Naive thymus-derived CD8-positive, alpha-beta T cell (primary cell): ENCODE measurements at regions not wholly inside any gene's neighbourhood (a gene's known extent, or its start where the extent isn't known, plus 50 kb on each side); places are given as distances from the start of the nearest gene placed in this dataset.

Source experiments
- ATAC-seq, 2 donors: fragments of 150-1000 bp; cut with Tn5 transposase in 1 of 2; sonication (Bioruptor Pico), chemical (Tn5 transposase) in 1 of 2; 1 replicate in 1 of 2; 2 replicates in 1 of 2; pipeline ENCODE4 v1.10.0; 2021; ENCODE audit warnings: mild to moderate bottlenecking in 2 of 2, moderate library complexity in 2 of 2
- POLR2A ChIA-PET: fragments of 350-600 bp; sonication (Branson Sonifier 250); formaldehyde crosslinking; loops from one replicate; lab custom pipeline; 2021; ENCODE audit warnings: antibody characterized with exemption; lab: Charles Lee
- DNase-seq, 10 donors: peaks; one replicate each; pipeline versions ENCODE4 v3.0.0 to v3.0.0-alpha.2; 2020 to 2022
- H3K27ac Mint-ChIP-seq, 10 donors: one replicate each; pipeline ENCODE4 v1.8.0; 2020 to 2022; ENCODE audit warnings: mild to moderate bottlenecking in 10 of 10, mixed read lengths in 10 of 10, moderate library complexity in 4 of 10, inconsistent platforms in 1 of 10
- H3K27me3 Mint-ChIP-seq, 5 donors: one replicate each; pipeline ENCODE4 v1.8.0; 2021 to 2022; ENCODE audit warnings: mixed read lengths in 5 of 5
- H3K36me3 Mint-ChIP-seq, 3 donors: one replicate each; pipeline ENCODE4 v1.8.0; 2020 to 2022; ENCODE audit warnings: mixed read lengths in 3 of 3, mild to moderate bottlenecking in 2 of 3, inconsistent platforms in 1 of 3
- H3K4me1 Mint-ChIP-seq, 4 donors: one replicate each; pipeline ENCODE4 v1.8.0; 2021 to 2022; ENCODE audit warnings: mixed read lengths in 4 of 4
- H3K4me3 Mint-ChIP-seq, 10 donors: one replicate each; pipeline ENCODE4 v1.8.0; 2020 to 2022; ENCODE audit warnings: mild to moderate bottlenecking in 10 of 10, mixed read lengths in 10 of 10, moderate library complexity in 6 of 10, inconsistent platforms in 1 of 10
- H3K9me3 Mint-ChIP-seq, 9 donors: one replicate each; pipeline ENCODE4 v1.8.0; 2020 to 2022; ENCODE audit warnings: mixed read lengths in 9 of 9, mild to moderate bottlenecking in 3 of 9, inconsistent platforms in 1 of 9, moderate library complexity in 1 of 9

DNA sequence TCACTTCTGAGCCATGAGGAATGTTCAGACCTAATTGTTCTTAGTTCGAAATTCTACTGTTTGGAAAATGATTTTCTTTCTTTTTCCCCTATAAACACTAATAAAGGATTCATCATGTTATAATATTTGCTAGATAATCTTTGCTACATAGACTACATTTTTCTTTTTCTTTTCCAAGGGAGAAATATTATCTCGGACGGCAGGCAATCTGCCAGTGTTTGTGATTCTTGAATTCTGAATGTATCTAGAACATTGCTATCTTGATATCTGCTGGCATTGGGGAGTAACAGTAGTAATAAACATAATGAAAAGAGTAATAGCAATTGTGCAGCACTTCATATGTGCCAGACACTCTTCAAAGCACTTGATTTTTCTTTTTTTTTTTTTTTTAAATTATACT lies 107.7 kb upstream of the ZNF32 start:
- no peaks in the 10 kb centered on the region for H3K9me3 Mint-ChIP-seq
- H3K27ac Mint-ChIP-seq, result no peak overlapping the region
- no peak for DNase-seq
- H3K27me3 Mint-ChIP-seq, result no peaks in the 10 kb centered on the region
- ATAC-seq, result no peak
- no peak overlapping the region for H3K4me3 Mint-ChIP-seq
- POLR2A ChIA-PET, result no interaction called here
- no peaks in the 10 kb centered on the region for H3K4me1 Mint-ChIP-seq
- no peaks in the 10 kb centered on the region for H3K36me3 Mint-ChIP-seq

DNA sequence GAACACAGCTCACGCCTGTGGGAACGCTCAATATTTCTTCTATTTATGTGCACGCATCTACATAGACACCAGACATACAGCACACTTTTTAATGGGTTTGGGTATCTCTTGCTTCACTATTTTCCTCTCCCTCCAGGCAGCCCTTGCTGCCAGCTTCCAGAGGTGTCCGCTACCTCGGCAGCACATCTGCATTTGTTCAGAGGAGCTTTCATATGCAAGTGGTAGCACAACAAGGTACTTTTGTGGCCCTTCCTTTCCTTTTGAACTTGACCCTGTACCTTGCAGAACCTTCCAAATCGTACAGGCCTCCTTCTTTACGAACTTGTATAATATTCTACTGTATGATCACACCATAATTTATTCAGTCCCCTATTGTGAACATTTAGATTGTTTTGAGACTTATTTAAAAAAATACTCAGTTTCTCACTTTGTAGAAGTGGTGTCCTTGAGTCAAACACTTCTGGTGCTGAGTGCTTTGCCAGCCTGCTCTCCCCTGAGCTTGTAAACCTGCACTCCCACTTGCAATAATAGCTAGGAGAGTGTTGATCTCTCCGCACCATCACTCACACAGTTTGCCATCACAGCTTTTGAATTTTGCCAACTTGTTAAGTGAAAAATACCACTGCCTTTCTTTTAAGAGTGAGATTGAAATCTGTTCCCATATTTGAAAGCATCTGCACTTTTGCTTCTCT lies 106.0 kb upstream of the ZNF32 start:
- Mint-ChIP-seq H3K27me3 (no peaks in the 10 kb centered on the region), H3K27ac (no peak overlapping the region), H3K4me1 (no peaks in the 10 kb centered on the region), H3K4me3 (no peak overlapping the region), H3K36me3 (no peaks in the 10 kb centered on the region), H3K9me3 (no peaks in the 10 kb centered on the region)
- DNase-seq (no peak), ATAC-seq (no peak)
- POLR2A ChIA-PET, result interaction anchor here (0.7 kb wide), 1 partner anchor 24 kb away, joined by 4 read pairs; no protein-coding TSS in a partner anchor

DNA sequence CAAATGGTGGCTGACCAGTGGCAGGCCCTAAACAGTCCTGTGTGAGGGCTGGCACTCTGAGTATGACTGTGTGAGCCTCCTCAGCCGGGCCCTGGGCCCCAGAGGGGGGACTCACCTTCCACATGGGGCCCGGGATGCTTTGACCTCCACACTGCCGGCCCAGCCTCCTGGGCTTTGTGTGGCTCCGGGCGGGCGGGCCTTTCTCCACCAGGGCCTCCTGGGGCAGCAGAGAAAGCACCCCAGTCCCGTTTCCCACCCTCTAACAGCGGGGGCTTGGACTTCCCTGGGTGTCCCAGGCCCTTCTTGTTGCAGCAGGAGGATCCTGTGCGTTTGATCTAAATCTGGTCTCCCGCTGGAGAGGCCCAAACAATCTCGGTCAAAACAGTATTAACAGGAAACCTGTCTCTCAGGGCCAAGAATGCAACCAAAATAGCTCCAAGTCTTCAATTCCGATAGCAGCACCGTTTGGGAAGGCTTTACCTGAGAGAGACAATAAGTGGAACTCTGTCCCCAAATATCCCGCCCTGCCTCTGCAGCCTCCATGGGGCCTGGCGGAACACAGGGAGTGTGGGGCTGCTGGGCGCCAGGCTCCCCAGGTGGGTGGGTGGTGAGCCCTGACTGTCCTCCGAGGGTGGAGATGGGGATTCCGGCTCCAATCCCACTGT lies 104.8 kb upstream of the ZNF32 start:
- Mint-ChIP-seq H3K27ac (no peak overlapping the region), H3K4me3 (no peak overlapping the region), H3K27me3 (no peaks in the 10 kb centered on the region), H3K4me1 (no peaks in the 10 kb centered on the region), H3K36me3 (no peaks in the 10 kb centered on the region), H3K9me3 (no peaks in the 10 kb centered on the region)
- ATAC-seq (no peak), DNase-seq (no peak)
- POLR2A ChIA-PET, result interaction anchor here (0.7 kb wide), 1 partner anchor 23 kb away, joined by 4 read pairs; no protein-coding TSS in a partner anchor

DNA sequence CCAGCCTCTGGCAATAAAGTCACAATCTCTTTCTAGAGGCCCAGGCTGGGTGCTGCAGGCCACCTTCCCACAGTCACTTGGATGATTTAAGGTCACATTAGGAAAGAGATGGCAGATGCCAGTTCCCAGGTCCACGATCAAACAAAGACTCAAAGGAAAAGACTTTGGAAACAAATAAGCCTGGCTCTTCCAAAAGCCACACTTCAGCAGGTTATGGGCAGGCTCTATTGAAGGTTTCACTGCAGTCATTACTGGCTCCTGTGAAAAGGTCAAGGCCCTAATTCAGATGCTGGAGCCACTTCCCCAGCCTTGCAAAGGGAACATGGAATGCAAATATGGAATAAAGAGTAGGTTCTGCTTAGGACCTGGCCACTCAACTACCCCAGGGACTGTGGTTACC lies 104.0 kb upstream of the ZNF32 start:
- Mint-ChIP-seq H3K36me3 (no peaks in the 10 kb centered on the region), H3K4me1 (no peaks in the 10 kb centered on the region), H3K4me3 (no peak overlapping the region), H3K27ac (no peak overlapping the region), H3K27me3 (no peaks in the 10 kb centered on the region), H3K9me3 (no peaks in the 10 kb centered on the region)
- ATAC-seq, result no peak
- no peak for DNase-seq
- POLR2A ChIA-PET, result no interaction called here

DNA sequence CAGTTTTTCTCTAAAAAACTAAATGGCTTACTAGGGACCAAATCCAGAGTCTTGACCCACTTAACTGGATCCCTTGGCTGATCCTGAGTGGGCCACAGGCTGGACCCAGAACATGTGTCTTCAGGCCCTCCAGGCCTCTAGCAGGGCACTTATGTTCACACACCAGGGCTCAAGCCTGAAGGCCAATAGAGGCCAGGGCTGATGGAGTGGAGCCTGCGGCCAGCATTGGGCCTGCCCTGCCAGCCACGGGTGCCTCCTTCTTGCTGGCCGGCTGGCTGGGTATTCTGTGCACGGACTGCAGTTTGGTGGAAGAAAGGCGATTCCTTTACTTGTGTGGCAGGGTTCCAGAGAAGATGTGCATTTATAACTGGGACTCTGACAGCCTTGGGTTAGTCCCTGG lies 103.0 kb upstream of the ZNF32 start:
- H3K9me3 Mint-ChIP-seq, result no peaks in the 10 kb centered on the region
- ATAC-seq, result no peak
- DNase-seq, result no peak
- peaks cover 0 to 1% (median 0%) of the 10 kb centered on the region in 5 donors for H3K27me3 Mint-ChIP-seq
- no peak overlapping the region for H3K27ac Mint-ChIP-seq
- no peaks in the 10 kb centered on the region for H3K36me3 Mint-ChIP-seq
- POLR2A ChIA-PET, result no interaction called here
- no peak overlapping the region for H3K4me3 Mint-ChIP-seq
- H3K4me1 Mint-ChIP-seq, result no peaks in the 10 kb centered on the region

DNA sequence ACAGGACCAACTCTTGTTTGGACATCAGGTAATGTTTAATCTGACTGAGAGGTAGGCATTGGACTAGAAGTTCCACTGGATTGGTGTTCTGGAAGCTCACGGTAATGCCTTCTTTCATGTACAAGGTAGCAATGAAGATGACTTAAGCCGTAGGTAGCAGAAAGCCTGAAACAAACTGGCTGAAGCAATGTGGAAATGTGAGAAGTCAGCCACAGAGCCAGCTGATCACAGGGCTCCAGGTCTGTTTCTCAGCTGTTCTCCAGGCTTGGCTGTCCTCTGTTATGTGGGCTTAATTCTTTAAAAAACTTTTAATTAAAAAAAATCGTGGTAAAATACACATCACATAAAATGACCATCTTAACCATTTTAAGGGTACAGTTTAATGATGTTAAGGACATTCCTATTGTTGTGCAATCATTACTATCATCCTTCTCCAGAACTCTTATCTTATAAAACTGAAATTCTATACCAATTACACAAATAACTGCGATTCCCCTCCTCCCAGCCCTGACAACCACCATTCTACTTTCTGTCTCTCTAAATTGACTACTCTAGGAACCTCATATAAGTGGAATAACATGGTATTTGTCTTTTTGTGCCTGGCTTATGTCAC lies 101.4 kb upstream of the ZNF32 start:
- peaks cover 0 to 1% (median 0%) of the 10 kb centered on the region in 5 donors for H3K27me3 Mint-ChIP-seq
- no peaks in the 10 kb centered on the region for H3K4me1 Mint-ChIP-seq
- ATAC-seq, result no peak
- no peak for DNase-seq
- H3K27ac Mint-ChIP-seq, result no peak overlapping the region
- no peaks in the 10 kb centered on the region for H3K36me3 Mint-ChIP-seq
- H3K9me3 Mint-ChIP-seq, result no peaks in the 10 kb centered on the region
- H3K4me3 Mint-ChIP-seq, result no peak overlapping the region
- POLR2A ChIA-PET, result no interaction called here

DNA sequence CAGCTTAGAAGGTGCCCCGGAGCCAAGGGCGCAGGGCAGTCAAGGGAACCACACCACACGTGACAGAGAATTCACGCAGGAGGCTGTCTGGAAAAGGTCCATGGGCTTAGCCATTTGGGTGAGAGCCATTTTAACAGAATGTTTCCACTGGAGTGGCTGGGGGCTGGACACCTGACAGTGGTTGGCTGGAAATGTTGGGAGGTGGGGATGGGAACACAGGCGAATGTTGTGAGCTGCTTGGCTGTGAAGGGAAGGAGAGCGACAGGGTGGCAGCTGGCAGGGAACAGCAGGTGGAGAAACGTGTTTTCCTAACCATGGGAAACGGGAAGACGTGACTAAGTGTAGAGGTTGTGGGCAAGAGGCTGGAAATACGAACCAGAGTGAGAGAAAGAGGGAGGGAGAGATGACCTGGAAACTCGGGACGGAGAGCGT lies 100.5 kb upstream of the ZNF32 start:
- no peaks in the 10 kb centered on the region for H3K36me3 Mint-ChIP-seq
- POLR2A ChIA-PET, result no interaction called here
- no peak overlapping the region for H3K4me3 Mint-ChIP-seq

DNA sequence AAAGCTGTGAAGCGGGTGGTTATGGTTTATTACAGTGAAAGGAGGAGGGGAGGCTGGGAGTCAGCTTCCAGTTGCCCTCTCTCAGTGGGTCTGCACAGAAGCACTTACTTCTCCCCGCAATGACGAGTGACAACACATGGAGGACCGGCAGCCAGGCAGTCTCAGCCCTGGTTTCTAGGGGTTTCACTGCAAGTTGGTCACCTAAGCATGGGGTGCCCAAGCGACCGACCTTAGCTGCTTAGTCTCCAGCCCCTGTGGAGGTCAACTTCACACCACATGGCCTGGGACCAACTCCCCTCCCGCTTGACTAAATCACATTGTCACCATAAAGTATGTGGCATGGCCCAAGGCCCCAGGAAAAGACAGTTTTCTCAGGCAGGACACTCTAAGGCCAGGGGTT lies 99.9 kb upstream of the ZNF32 start:
- no peak for ATAC-seq
- Mint-ChIP-seq H3K36me3 (no peaks in the 10 kb centered on the region), H3K4me3 (no peak overlapping the region), H3K9me3 (no peaks in the 10 kb centered on the region), H3K27me3 (peaks cover 0 to 1% (median 0%) of the 10 kb centered on the region in 5 donors), H3K4me1 (no peaks in the 10 kb centered on the region), H3K27ac (no peak overlapping the region)
- POLR2A ChIA-PET, result no interaction called here
- DNase-seq, result no peak

More for the DNA sequence above, 100.5 kb upstream of the ZNF32 start:
- H3K4me1 Mint-ChIP-seq, result no peaks in the 10 kb centered on the region
- H3K27me3 Mint-ChIP-seq, result peaks cover 0 to 1% (median 0%) of the 10 kb centered on the region in 5 donors
- H3K27ac Mint-ChIP-seq, result no peak overlapping the region
- H3K9me3 Mint-ChIP-seq, result no peaks in the 10 kb centered on the region
- no peak for ATAC-seq
- no peak for DNase-seq

DNA sequence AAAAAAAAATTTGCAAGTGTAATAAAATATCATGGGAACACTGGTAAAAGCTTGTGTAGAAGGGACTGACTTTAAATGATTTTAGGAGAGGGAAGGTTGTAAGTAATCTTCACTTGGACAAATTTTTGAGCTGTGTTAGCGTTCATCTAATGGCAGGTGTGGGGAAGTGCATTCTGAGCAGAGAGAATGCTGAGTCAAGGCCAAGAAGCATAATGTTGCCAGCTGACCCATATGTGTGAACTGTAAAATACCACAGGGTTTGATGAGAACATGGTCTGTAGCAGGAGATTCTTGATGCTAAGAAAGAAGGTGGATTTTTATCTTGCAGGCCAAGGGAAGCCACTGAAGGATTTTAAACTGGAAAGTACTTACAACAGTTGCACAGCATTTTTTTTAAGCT lies 98.2 kb upstream of the ZNF32 start:
- H3K27ac Mint-ChIP-seq, result no peak overlapping the region
- ATAC-seq (no peak), DNase-seq (no peak)
- peaks cover 0 to 1% (median 0%) of the 10 kb centered on the region in 5 donors for H3K27me3 Mint-ChIP-seq
- H3K4me1 Mint-ChIP-seq, result no peaks in the 10 kb centered on the region
- H3K9me3 Mint-ChIP-seq, result no peaks in the 10 kb centered on the region
- H3K4me3 Mint-ChIP-seq, result no peak overlapping the region
- H3K36me3 Mint-ChIP-seq, result no peaks in the 10 kb centered on the region
- POLR2A ChIA-PET, result no interaction called here

DNA sequence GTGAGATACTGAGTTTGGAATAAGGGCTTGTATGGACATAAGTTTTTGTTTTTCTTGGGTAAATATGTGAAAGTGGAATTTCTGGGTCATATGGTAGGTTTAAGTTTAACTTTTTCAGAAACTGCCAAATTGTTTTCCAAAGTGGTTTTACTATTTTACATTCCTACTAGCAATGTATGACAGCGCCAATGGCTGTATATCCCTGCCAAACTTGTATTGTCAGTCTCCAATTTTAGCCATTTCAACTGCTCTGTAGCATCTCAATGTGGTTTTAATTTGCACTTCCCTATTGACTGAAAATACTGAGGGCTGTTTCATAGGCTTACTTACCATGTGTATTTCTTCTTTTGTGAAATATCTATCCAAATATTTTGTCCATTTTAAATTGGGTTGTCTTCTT lies 90.5 kb upstream of the ZNF32 start:
- H3K27ac Mint-ChIP-seq, result no peak overlapping the region
- H3K4me3 Mint-ChIP-seq, result no peak overlapping the region
- no peaks in the 10 kb centered on the region for H3K27me3 Mint-ChIP-seq
- no peaks in the 10 kb centered on the region for H3K9me3 Mint-ChIP-seq
- no peaks in the 10 kb centered on the region for H3K4me1 Mint-ChIP-seq
- no peak for ATAC-seq
- H3K36me3 Mint-ChIP-seq, result no peaks in the 10 kb centered on the region
- POLR2A ChIA-PET, result no interaction called here
- no peak for DNase-seq

DNA sequence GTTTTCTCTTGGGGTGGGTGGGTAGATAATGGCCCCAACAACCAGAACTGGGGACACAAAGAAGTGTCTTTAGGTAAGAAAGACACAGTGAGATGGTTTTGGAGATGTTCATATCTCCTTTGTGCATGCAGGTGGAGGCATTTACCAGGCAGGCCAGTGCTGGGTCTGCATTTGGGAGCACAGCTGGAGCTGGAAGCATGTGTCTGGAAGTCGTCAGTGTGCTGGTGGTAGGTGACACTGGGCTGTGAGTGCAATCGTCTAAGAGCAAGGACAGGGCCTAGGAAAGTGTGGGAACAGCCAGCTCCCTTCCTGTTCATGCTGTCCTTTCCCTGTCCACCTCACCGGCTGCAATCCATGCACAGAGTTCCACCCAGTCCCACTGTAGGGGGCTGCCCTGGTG lies 88.3 kb upstream of the ZNF32 start:
- Mint-ChIP-seq H3K36me3 (peaks cover 0 to 3% (median 0%) of the 10 kb centered on the region in 3 donors), H3K9me3 (peaks cover 0 to 3% (median under 1%) of the 10 kb centered on the region in 9 donors), H3K27ac (no peak overlapping the region), H3K4me1 (no peaks in the 10 kb centered on the region), H3K4me3 (no peak overlapping the region), H3K27me3 (peaks cover 0 to 3% (median 0%) of the 10 kb centered on the region in 5 donors)
- POLR2A ChIA-PET, result no interaction called here
- DNase-seq (no peak), ATAC-seq (no peak)

DNA sequence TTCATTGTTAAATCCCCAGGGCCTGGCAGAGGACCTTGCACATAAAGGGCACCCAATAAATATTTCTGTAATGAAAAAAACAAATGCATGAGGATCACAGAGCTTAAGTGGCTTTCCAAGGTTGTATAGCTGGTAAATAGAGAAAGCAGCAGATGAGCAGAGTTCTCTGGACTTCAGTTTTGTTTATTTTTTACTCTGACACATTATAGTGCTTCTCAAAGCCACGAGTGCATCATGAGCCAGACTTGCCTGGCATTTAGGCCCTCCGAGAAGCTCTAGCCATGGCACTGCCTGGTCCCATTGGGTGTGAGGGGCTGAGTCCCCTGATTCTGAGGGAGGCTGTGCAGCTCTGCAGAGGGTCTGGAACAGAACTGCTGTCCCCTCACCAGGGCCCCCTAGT lies 87.2 kb upstream of the ZNF32 start:
- ATAC-seq, result no peak
- Mint-ChIP-seq H3K9me3 (peaks cover 0 to 14% (median 8%) of the 10 kb centered on the region in 9 donors), H3K27ac (no peak overlapping the region), H3K36me3 (peaks cover 0 to 9% (median 4%) of the 10 kb centered on the region in 3 donors), H3K4me1 (no peaks in the 10 kb centered on the region), H3K27me3 (peaks cover 0 to 8% (median 0%) of the 10 kb centered on the region in 5 donors), H3K4me3 (no peak overlapping the region)
- no peak for DNase-seq
- POLR2A ChIA-PET, result no interaction called here

DNA sequence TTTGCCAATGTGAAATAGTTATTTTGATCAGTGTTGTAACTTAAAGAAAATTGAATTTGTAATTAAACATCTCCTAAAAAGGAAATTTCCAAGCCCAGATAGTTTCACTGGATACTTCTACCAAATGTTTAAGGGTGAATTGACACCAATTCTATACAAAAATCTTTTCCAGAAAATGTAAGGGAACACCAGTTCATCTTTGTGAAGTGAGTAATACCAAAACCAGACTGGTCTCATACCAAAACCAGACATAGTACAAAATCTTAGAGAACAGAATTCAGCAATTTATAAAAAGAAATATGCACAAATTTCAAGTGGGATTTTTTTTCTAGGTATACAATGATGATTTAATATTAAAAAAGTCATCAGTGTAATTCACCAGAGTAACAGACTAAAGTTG lies 86.0 kb upstream of the ZNF32 start:
- Mint-ChIP-seq H3K27me3 (peaks cover 0 to 9% (median 0%) of the 10 kb centered on the region in 5 donors), H3K4me1 (no peaks in the 10 kb centered on the region), H3K9me3 (peaks cover 0 to 24% (median 14%) of the 10 kb centered on the region in 9 donors), H3K27ac (no peak overlapping the region), H3K36me3 (peaks cover 0 to 18% (median 7%) of the 10 kb centered on the region in 3 donors), H3K4me3 (no peak overlapping the region)
- ATAC-seq (no peak), DNase-seq (no peak)
- POLR2A ChIA-PET, result no interaction called here
